AG04449 (cell line): ENCODE measurements at regions not wholly inside any gene's neighbourhood (a gene's known extent, or its start where the extent isn't known, plus 50 kb on each side); places are given as distances from the start of the nearest gene placed in this dataset.
"Not testable (repeated sequence)": the region's sequence is repeated elsewhere in the genome, so short reads cannot be mapped to it uniquely, and the experiment has no call there.

Experiments used
- CTCF ChIA-PET: fragments of 350-600 bp; formaldehyde crosslinking; extraction: SDS; loops from one replicate; lab custom pipeline; 2021; ENCODE audit warnings: antibody characterized with exemption; lab: Yijun Ruan, JAX
- POLR2A ChIA-PET: fragments of 400-600, 350-600 bp; formaldehyde crosslinking; extraction: SDS; loops from one replicate; lab custom pipeline; 2020; ENCODE audit warnings: antibody characterized with exemption, inconsistent platforms; lab: Yijun Ruan, JAX
- DNase-seq: peaks from one replicate; pipeline ENCODE4 v3.0.0-alpha.2; 2010; ENCODE audit warnings: low read depth, low spot score
- H3K4me3 ChIP-seq: 2 replicates; pipeline ENCODE4 v1.5.1; 2011; ENCODE audit warnings: low read depth, mild to moderate bottlenecking, control low read depth, low read length
- CTCF ChIP-seq: IDR thresholded peaks from one replicate; pipeline ENCODE4 v1.5.1; 2011; ENCODE audit warnings: mild to moderate bottlenecking, moderate library complexity, low read length, control low read depth, inconsistent platforms; ENCODE audit not compliant: insufficient read depth; ENCODE audit errors: missing control alignments

GRCh38 chr3:40695848-40696247 lies 171.1 kb downstream of the ZNF621 start:
- TF ChIP-seq CTCF = no peak
- no peak for DNase-seq
- H3K4me3 ChIP-seq = no peak overlapping the region
- CTCF ChIA-PET = no interaction called here
- POLR2A ChIA-PET = no interaction called here

GRCh38 chr3:40698611-40699010 lies 173.9 kb downstream of the ZNF621 start:
- DNase-seq, CTCF ChIA-PET, H3K4me3 ChIP-seq, POLR2A ChIA-PET: not testable (repeated sequence)

- no peak for DNase-seq
- POLR2A ChIA-PET = no interaction called here
- H3K4me3 ChIP-seq = no peak overlapping the region
- no peak for TF ChIP-seq CTCF
- CTCF ChIA-PET = no interaction called here
These were observed 176.3 kb downstream of the ZNF621 start for GRCh38 chr3:40701016-40701588.

- no peak overlapping the region for H3K4me3 ChIP-seq
- TF ChIP-seq CTCF = no peak
- ChIA-PET POLR2A (no interaction called here), CTCF (no interaction called here)
- no peak for DNase-seq
These were observed 179.5 kb downstream of the ZNF621 start for GRCh38 chr3:40704224-40704623.

GRCh38 chr3:40705663-40706062 lies 180.9 kb downstream of the ZNF621 start:
- no peak for TF ChIP-seq CTCF
- CTCF ChIA-PET = interaction anchor here (0.7 kb wide), 1 partner anchor 417 kb away, joined by 3 read pairs; no protein-coding TSS in a partner anchor
- no peak overlapping the region for H3K4me3 ChIP-seq
- no peak for DNase-seq
- POLR2A ChIA-PET = no interaction called here

GRCh38 chr3:40713306-40713705 lies 188.5 kb downstream of the ZNF621 start:
- no peak for DNase-seq
- POLR2A ChIA-PET = no interaction called here
- TF ChIP-seq CTCF = no peak
- no peak overlapping the region for H3K4me3 ChIP-seq
- CTCF ChIA-PET = no interaction called here

GRCh38 chr3:40713795-40714194 lies 189.0 kb downstream of the ZNF621 start:
- no peak for DNase-seq
- no peak overlapping the region for H3K4me3 ChIP-seq
- ChIA-PET CTCF (no interaction called here), POLR2A (no interaction called here)
- TF ChIP-seq CTCF = no peak
